Endometrium (tissue), 2 donors: ENCODE measurements at regions not wholly inside any gene's neighbourhood (a gene's known extent, or its start where the extent isn't known, plus 50 kb on each side); places are given as distances from the start of the nearest gene placed in this dataset.

Source experiments
- FAIRE-seq: peaks from 2 replicates; lab custom pipeline; 2012; peaks lifted over from hg19 to GRCh38; lab: Jason Lieb, UNC
- donor health status: control.
- donor health status: control.

- FAIRE-seq = no peak
Measured at GRCh38 chr16:65494609-65495008, 372.7 kb upstream of the CDH11 start.

GRCh38 chr16:65494080-65494479 lies 372.2 kb upstream of the CDH11 start:
- no peak for FAIRE-seq

- no peak for FAIRE-seq
Measured at GRCh38 chr16:65490286-65490685, 368.4 kb upstream of the CDH11 start.

- no peak for FAIRE-seq
Measured at GRCh38 chr16:65489531-65490023, 367.7 kb upstream of the CDH11 start.

GRCh38 chr16:65487231-65487630 lies 365.4 kb upstream of the CDH11 start:
- no peak for FAIRE-seq

- FAIRE-seq = no peak
Measured at GRCh38 chr16:65481956-65482355, 360.1 kb upstream of the CDH11 start.

GRCh38 chr16:65480281-65481091 lies 358.6 kb upstream of the CDH11 start:
- FAIRE-seq = no peak

GRCh38 chr16:65476448-65476955 lies 354.6 kb upstream of the CDH11 start:
- FAIRE-seq = no peak

- no peak for FAIRE-seq
Measured at GRCh38 chr16:65473699-65474098, 351.8 kb upstream of the CDH11 start.

- FAIRE-seq = no peak
Measured at GRCh38 chr16:65469116-65469515, 347.3 kb upstream of the CDH11 start.

- no peak for FAIRE-seq
Measured at GRCh38 chr16:65468133-65468532, 346.3 kb upstream of the CDH11 start.

GRCh38 chr16:65463652-65464260 lies 341.9 kb upstream of the CDH11 start:
- no peak for FAIRE-seq

GRCh38 chr16:65457084-65457483 lies 335.2 kb upstream of the CDH11 start:
- FAIRE-seq = no peak

- FAIRE-seq = no peak
Measured at GRCh38 chr16:65455761-65456160, 333.9 kb upstream of the CDH11 start.

- FAIRE-seq = no peak
Measured at GRCh38 chr16:65453646-65454045, 331.8 kb upstream of the CDH11 start.

- FAIRE-seq = no peak
Measured at GRCh38 chr16:65449526-65449925, 327.7 kb upstream of the CDH11 start.

GRCh38 chr16:65446427-65446826 lies 324.6 kb upstream of the CDH11 start:
- FAIRE-seq = no peak

GRCh38 chr16:65445313-65446260 lies 323.7 kb upstream of the CDH11 start:
- no peak for FAIRE-seq

GRCh38 chr16:65441501-65441900 lies 319.6 kb upstream of the CDH11 start:
- FAIRE-seq = no peak

- FAIRE-seq = no peak
Measured at GRCh38 chr16:65429504-65430181, 307.8 kb upstream of the CDH11 start.

- no peak for FAIRE-seq
Measured at GRCh38 chr16:65426484-65426883, 304.6 kb upstream of the CDH11 start.

- FAIRE-seq = no peak
Measured at GRCh38 chr16:65422934-65423333, 301.1 kb upstream of the CDH11 start.
